Tibial nerve (tissue), 4 donors: ENCODE measurements at regions not wholly inside any gene's neighbourhood (a gene's known extent, or its start where the extent isn't known, plus 50 kb on each side); places are given as distances from the start of the nearest gene placed in this dataset.

Experiments used
- DNase-seq, 2 donors: peaks; one replicate each; pipeline ENCODE4 v3.0.0-alpha.2; 2019; ENCODE audit warnings: low spot score in 2 of 2
- H3K27ac ChIP-seq, 4 donors: fragments of 200-600 bp; sonication (generic) in 3 of 4; one replicate each; pipeline ENCODE4 v1.5.1; 2017 to 2019; ENCODE audit warnings: mild to moderate bottlenecking in 1 of 4
- H3K27me3 ChIP-seq, 2 donors: fragments of 200-600 bp; sonication (generic) in 1 of 2; one replicate each; pipeline versions ENCODE4 v1.5.1 to v1.6.0; 2017 to 2019
- H3K36me3 ChIP-seq, 3 donors: fragments of 200-600 bp; sonication (generic); one replicate each; pipeline ENCODE4 v1.5.1; 2018 to 2019
- H3K4me1 ChIP-seq, 4 donors: fragments of 200-600 bp; sonication (generic) in 3 of 4; one replicate each; pipeline ENCODE4 v1.5.1; 2017 to 2019
- H3K4me3 ChIP-seq, 4 donors: fragments of 200-600 bp; sonication (generic) in 3 of 4; one replicate each; pipeline ENCODE4 v1.5.1; 2017 to 2019; ENCODE audit warnings: mild to moderate bottlenecking in 1 of 4, moderate library complexity in 1 of 4
- H3K9me3 ChIP-seq, 4 donors: fragments of 200-600 bp; sonication (generic) in 3 of 4; one replicate each; pipeline ENCODE4 v1.5.1; 2017 to 2019
- EP300 ChIP-seq, 2 donors: sonication (generic); formaldehyde crosslinking; IDR thresholded peaks; one replicate each; pipeline ENCODE4 v1.6.1; 2017; ENCODE audit warnings: antibody characterized with exemption in 2 of 2, mild to moderate bottlenecking in 1 of 2
- POLR2A ChIP-seq, 2 donors: fragments of 450-650 bp; IDR thresholded peaks; one replicate each; pipeline ENCODE4 v1.6.1; 2017; ENCODE audit warnings: antibody characterized with exemption in 2 of 2, mild to moderate bottlenecking in 2 of 2, moderate library complexity in 2 of 2
- WGBS, 2 donors: methylation state at CpG; one replicate each; pipeline ENCODE4 v1.1.5; 2018; 5-methylcytosine and 5-hydroxymethylcytosine counted together
- TF ChIP-seq, protein P1 (sequence below), 5 experiments: fragments of 200-600 bp in 3 of 5; fragments of 450-650 bp in 2 of 5; sonication (generic) in 3 of 5; IDR thresholded peaks; one replicate each; pipeline ENCODE4 v1.5.1; 2016 to 2019; ENCODE audit warnings: antibody characterized with exemption in 5 of 5, mild to moderate bottlenecking in 3 of 5, moderate library complexity in 2 of 5

DNA sequence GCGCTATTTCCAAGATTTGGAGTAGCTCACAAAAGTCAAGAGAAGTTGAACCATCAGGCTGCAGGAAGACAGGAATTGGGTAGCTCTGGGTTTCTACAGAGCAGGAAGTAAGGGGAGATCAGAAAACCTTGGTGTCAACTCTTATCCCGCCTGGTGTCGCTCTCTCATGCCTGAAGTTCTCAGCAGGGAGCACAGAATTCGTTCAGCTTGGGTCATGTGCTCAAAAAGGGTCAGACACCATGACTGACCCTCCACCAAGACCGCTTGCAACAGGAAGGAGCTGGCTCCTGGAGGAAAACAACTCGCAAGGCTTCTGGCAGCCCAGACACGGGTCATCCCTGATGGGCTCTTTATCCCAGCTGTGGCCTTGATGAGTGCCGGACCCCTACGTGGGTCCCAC, 93.7 kb upstream of the MSX1 start:
- TF ChIP-seq POLR2A (IDR thresholded peaks at IDR 0.05) (no peak), EP300 (IDR thresholded peaks at IDR 0.05) (no peak)
- TF ChIP-seq, protein P1, sequence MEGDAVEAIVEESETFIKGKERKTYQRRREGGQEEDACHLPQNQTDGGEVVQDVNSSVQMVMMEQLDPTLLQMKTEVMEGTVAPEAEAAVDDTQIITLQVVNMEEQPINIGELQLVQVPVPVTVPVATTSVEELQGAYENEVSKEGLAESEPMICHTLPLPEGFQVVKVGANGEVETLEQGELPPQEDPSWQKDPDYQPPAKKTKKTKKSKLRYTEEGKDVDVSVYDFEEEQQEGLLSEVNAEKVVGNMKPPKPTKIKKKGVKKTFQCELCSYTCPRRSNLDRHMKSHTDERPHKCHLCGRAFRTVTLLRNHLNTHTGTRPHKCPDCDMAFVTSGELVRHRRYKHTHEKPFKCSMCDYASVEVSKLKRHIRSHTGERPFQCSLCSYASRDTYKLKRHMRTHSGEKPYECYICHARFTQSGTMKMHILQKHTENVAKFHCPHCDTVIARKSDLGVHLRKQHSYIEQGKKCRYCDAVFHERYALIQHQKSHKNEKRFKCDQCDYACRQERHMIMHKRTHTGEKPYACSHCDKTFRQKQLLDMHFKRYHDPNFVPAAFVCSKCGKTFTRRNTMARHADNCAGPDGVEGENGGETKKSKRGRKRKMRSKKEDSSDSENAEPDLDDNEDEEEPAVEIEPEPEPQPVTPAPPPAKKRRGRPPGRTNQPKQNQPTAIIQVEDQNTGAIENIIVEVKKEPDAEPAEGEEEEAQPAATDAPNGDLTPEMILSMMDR (IDR thresholded peaks at IDR 0.05), result no peak
- Histone ChIP-seq H3K27ac (no peak overlapping the region), H3K4me3 (no peak overlapping the region), H3K27me3 (no peaks in the 10 kb centered on the region), H3K36me3 (no peaks in the 10 kb centered on the region), H3K4me1 (no peaks in the 10 kb centered on the region), H3K9me3 (peaks cover 0 to 33% (median 0%) of the 10 kb centered on the region in 4 donors)
- no peak for DNase-seq
- WGBS, 2 donors, result 79 to 80% methylated on average over 9 of the region's 9 CpGs

DNA sequence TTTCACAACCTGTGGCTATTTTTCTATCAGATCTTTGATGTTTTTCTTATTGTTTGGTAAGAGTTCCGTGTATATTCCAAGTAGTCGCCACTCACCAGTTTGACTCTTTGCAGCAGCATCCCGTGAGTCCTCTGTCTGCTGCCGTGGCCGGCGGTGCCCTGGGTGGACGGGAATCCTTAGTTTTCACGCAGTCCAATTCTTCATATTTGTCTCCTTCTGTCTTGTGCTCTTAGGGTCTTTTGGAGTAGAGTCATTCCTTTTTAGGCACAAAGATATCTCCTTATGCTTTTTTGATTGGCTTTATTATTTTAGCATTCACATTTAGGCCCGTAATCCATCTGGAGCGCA, 94.9 kb upstream of the MSX1 start:
- no peak for TF ChIP-seq EP300 (IDR thresholded peaks at IDR 0.05)
- TF ChIP-seq POLR2A (IDR thresholded peaks at IDR 0.05), result no peak
- TF ChIP-seq, protein P1 (IDR thresholded peaks at IDR 0.05), result no peak
- no peak for DNase-seq
- no peaks in the 10 kb centered on the region for H3K4me1 ChIP-seq
- H3K27me3 ChIP-seq, result no peaks in the 10 kb centered on the region
- no peak overlapping the region for H3K27ac ChIP-seq
- 93 to 97% methylated on average over 10 of the region's 10 CpGs for WGBS, 2 donors
- H3K4me3 ChIP-seq, result no peak overlapping the region
- peaks cover 0 to 33% (median 0%) of the 10 kb centered on the region in 4 donors for H3K9me3 ChIP-seq
- H3K36me3 ChIP-seq, result no peaks in the 10 kb centered on the region

DNA sequence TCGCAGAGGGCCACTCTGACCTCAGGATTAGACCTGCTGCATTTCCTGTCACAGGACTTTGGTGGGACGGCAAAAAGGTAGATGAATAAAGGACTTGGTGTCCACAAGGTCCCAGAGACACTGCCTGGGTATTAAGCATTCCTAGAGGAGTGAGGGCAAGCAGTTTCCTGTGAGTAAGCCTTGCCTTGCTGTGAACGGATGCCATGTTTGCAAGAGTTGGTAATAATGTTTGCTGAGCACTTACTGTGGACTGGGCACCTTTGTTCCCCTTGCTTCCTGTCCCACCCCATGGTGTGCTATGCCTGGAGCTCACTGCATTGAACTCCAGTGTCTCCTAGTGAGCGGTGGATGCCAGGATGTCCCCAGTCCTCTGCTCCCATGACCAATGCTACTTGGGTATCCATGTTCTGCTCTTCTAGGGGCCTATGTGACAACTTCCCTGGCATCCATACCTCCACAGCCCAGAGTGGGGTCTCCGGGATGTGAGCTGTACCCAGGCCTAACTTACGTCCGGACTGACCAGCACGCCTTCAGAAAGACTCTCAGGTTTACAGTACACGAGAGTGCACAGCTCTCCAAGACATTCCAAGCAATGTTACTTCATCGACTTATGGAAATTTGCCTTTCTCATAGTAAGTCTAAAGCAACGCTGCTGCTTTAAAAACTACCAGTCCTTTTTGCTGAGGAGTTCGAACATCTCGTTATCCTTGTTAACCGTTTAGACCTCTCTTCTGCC, 95.5 kb upstream of the MSX1 start:
- H3K4me1 ChIP-seq, result no peaks in the 10 kb centered on the region
- TF ChIP-seq POLR2A (IDR thresholded peaks at IDR 0.05) (no peak), EP300 (IDR thresholded peaks at IDR 0.05) (no peak)
- TF ChIP-seq, protein P1 (IDR thresholded peaks at IDR 0.05), result no peak
- 74 to 76% methylated on average over 14 of the region's 14 CpGs for WGBS, 2 donors
- no peaks in the 10 kb centered on the region for H3K36me3 ChIP-seq
- H3K4me3 ChIP-seq, result no peak overlapping the region
- H3K27me3 ChIP-seq, result no peaks in the 10 kb centered on the region
- no peak for DNase-seq
- no peak overlapping the region for H3K27ac ChIP-seq
- H3K9me3 ChIP-seq, result peaks cover 0 to 33% (median 0%) of the 10 kb centered on the region in 4 donors

DNA sequence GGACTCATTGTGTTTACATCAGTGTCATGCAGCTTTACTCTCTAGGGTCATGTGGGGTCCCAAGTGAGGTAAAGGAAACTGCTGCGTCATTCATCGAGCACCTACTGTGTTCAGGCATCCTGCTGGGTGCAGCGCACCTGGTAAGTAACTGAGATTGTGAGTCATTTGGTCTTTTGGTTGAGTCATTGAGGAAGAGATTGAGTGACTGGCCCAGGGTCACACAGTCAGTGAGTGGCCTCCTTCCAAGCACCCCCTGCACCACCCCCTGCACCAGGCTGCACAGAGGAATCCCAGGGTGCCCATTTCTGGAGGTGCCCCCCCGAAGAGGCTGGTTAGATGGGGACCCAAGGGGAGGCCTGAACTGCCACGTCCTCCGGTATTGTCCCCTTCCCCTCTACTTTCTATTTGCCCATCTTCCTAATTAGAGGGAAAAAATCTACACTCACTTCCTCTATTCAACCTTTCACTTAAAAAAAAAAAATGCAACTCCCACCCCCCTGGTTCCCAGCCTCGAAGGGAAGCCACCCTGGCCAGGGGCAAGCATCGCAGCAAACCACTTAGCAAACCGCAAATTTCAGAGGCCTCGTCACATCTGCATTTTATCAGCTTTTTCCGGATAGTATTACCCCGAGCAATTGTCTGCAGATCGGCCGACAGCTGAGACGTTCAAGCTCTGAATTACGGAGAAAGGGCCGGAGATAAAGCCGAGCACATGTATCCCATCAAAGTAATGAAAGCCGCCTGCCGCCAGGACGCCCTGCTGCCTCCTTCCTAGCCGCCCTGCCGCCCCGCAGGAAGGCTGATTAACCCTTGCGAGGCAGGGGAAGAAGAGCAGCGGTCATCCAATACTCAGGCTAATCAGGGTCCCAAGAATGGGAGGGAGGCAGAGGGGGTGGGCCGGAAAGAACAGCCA, 96.3 kb upstream of the MSX1 start:
- Histone ChIP-seq H3K4me1 (no peaks in the 10 kb centered on the region), H3K27ac (no peak overlapping the region), H3K9me3 (peaks cover 0 to 26% (median 0%) of the 10 kb centered on the region in 4 donors), H3K4me3 (no peak overlapping the region), H3K36me3 (no peaks in the 10 kb centered on the region), H3K27me3 (no peaks in the 10 kb centered on the region)
- WGBS, 2 donors, result 30 to 35% methylated on average over 27 of the region's 27 CpGs
- no peak for DNase-seq
- TF ChIP-seq POLR2A (IDR thresholded peaks at IDR 0.05) (no peak), EP300 (IDR thresholded peaks at IDR 0.05) (no peak)
- TF ChIP-seq, protein P1 (IDR thresholded peaks at IDR 0.05), result no peak

DNA sequence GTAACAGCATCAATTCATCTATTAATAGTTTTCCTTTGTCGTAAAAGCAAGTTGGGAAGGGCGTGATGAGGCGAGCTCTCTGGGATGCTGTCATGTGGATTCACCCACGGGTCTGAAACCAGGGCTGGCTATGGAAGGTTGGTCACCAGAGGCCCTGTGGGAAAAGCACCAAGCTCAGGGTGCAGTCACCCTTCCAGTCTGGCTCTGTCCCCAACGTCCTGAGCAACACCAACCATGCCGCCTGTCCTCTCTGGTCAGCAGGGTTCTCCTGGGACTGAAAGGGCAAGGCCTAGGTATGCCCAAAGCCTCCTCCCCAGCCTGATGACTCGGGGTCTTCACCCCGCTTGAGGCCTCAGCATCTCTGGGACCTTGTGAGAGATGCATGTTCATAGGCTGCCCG, 97.2 kb upstream of the MSX1 start:
- 91% methylated on average over 7 to 9 of the region's 9 CpGs for WGBS, 2 donors
- Histone ChIP-seq H3K9me3 (peaks cover 0 to 19% (median 0%) of the 10 kb centered on the region in 4 donors), H3K36me3 (no peaks in the 10 kb centered on the region), H3K4me1 (no peaks in the 10 kb centered on the region), H3K4me3 (no peak overlapping the region), H3K27ac (no peak overlapping the region), H3K27me3 (no peaks in the 10 kb centered on the region)
- TF ChIP-seq POLR2A (IDR thresholded peaks at IDR 0.05), result no peak
- TF ChIP-seq, protein P1 (IDR thresholded peaks at IDR 0.05), result no peak
- TF ChIP-seq EP300 (IDR thresholded peaks at IDR 0.05), result no peak
- DNase-seq, result no peak
